IPS-NIHi11 (cell line): ENCODE measurements at regions not wholly inside any gene's neighbourhood (a gene's known extent, or its start where the extent isn't known, plus 50 kb on each side); places are given as distances from the start of the nearest gene placed in this dataset.

Experiments used
- DNase-seq: peaks from one replicate; pipeline ENCODE4 v3.0.0; 2012; ENCODE audit warnings: mixed read lengths, low spot score

DNA sequence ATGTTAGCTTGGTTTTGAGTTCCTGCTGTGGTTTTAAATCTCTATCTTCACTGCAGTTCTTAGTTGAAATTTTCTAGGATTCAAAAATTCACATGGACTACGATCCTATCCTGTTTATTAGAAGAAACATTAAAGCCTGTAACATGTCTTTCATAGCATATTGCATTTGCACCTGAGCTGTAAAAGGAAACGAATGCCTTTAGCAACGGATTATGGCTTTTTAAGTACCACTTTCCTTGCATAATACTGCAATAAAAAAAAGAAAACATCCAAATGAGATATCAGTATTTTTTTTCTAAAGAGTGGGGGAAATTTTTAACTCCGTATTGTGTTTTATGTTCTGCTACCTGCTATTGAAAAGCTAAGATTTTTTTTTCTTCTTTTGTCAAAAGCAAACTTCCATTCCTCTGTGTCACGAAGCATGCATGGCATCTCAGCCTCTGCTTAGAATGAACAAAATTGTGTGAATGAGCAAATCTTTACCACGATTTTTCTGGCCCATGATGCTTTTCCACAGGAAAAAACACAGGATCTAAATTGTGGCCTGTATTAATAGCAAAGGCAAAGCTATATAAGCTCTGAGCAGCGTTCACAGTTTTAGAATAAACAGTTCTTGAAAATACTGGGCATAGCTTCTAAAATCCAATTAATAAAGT is 110.0 kb upstream of the CDIN1 start:
- DNase-seq = no peak

DNA sequence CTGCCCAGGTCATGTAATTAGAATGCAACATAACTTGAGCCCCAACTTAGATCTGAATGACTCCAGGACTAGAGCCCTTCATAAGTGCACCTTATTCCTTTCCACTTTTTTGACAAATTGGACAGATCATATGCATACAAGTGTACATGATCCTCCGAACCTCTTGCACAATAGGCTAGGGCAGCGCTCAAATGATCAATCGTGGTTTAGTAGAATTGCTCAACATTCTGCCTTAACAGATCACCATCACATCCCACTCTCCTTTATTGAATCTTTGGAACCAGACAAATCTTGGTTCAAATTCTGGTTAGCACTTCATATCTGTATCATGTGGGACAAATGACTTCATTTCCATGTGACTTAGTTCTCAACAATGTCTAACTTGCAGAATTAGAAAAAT is 106.8 kb upstream of the CDIN1 start:
- DNase-seq = no peak

DNA sequence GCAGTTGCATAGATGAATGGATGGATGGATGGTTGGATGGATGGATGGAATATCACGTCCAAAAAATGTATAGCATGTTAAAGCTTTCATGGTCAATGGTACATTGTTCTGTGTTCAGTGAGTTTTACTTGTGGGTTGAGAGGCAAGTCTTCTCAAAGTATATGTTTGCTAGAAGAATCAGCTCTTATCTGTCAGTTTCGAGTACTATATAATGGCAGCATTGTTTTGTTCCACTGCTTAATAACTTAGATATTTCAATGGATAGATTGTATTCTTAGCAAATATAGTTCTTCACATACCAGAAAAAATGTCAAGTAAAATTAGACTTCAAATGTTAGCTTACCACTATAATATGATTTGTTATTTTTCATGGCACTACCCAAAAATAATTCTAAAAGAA is 100.9 kb upstream of the CDIN1 start:
- DNase-seq = no peak

DNA sequence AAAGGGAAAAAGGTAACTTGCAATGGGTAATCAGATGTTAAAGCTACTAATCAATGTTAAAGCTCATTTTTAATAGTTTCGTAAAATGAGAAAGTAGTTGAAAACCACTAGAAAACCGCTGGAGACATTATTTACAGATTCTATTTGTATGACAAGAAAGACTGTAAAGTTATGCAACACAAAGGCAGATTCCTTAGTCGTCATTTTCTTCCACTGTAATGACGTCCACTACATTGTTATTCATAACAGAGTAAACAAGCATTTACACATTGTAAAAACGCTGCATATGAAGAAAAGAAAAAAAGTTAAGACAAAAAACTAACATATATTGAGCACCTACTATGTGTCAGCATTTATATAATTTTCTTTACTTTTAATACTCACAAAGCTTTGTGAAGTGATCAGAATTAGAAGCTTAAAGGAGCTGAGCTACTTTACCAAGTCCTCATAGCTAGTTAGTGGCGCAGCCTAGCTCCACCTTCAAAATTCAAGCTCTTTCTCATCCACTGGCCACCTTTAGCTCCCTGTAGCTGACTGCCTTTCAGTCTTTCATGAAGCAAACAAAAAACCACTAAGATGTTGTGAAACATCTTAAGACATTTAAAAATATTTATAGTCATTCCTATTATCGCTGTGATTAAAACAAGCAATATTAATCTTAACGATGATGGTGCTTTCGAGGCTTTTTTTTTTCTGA is 100.1 kb upstream of the CDIN1 start:
- peak; percentile 9 for DNase-seq

DNA sequence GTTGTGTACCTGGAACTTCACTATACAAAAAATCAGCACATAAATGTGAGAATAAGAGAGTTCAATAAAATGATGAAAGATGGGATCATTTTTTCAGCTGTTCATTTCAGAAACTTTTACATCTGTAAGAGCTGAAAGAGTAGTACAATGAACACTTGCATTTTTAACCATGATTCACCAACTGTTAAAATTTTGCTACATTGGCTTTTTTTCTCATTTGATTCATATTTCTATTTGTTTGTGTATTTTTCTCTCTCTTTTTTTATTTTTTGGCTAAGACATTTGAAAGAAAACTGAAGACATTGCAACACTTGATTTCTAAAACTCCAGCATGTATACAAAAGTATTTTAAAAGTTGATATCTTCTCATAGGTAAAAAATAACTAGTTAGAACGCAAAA is 98.3 kb upstream of the CDIN1 start:
- no peak for DNase-seq

DNA sequence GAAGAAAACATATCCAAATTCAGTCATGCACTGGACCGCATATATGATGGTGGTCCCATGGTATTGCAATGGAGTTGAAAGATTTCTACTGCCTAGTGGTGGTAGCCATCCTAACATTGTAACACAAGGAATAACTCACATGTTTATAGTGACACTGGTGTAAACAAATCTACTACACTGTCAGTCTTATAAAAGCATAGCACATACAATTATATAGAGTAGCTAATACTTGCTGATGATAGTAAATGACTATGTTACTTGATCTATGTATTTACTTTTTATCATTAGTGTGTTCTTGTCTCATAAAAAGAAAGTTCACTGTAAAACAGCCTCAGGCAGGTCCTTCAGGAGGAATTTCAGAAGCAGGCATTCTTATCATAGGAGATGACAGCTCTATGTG is 96.0 kb upstream of the CDIN1 start:
- no peak for DNase-seq

DNA sequence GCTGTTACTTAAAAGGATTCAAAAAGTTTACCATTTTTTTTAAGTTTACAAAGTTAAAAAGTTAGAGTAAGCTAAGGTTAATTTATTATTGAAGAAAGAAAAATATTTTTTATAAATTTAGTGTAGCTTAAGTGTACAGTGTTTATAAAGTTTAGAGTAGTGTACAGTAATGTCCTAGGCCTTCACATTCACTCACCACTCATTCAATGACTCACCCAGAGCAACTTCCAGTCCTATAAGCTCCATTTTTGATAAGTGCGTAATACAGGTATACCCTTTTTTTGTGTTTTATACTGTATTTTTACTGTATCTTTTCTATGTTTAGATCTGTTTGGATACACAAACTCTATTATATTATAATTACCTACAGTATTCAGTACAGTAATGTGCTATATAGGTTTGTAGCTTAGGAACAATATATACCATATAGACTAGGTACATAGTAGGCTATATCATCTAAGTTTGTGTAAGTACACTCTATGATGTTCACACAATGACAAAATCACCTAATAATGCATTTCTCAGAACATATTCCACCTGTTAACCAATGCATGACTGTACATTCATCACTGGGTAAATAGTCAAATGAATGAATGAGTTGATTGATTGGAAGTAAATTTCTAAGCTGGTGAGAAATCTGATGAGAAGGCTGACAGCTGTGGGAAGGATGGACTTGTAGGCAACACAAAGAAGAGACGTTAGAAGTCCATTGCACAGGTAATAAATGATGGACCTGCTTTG is 95.2 kb upstream of the CDIN1 start:
- DNase-seq = no peak

DNA sequence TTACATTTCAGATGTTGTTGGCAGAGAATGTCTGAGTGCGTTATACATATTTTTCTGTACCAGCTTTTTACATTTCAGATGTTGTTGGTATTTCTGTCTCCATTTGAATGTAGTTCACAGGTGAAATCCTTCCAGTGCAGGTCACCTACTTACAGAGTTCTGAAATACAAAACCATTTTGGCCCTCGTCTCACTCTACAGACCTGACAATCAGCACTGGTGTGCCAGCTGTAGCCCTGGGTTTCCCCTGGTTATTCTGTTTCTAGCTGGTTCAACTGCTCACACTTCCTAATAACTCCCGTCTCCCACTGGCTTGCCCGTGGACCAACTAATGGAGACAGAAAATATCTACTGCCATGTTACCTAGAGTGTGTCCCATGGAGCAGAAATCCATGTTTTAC is 87.5 kb upstream of the CDIN1 start:
- DNase-seq = no peak

DNA sequence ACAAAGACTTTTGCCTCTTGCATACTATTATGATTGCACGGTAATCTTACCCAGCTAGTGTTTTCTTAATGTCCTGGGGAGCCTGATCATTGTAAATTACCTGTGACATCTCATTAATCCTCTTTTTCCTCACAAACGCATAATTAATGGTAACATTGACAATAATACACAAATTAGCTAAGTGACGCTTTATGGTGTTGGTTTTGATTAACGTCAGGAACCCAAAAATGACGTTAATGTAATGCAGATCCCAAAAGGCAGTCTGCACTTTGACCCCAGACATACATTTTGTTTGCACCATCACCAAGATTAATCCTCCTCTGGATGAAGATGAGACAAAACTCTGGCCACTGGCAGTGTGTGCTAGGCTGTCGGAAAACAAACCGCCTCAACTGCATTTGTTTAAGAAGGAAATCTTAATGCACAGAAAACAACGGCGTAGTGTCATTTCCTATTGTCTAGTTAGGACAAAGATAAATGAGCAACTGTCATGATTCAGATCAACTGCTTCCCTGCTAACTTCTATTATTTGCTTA is 83.9 kb upstream of the CDIN1 start:
- DNase-seq = no peak

DNA sequence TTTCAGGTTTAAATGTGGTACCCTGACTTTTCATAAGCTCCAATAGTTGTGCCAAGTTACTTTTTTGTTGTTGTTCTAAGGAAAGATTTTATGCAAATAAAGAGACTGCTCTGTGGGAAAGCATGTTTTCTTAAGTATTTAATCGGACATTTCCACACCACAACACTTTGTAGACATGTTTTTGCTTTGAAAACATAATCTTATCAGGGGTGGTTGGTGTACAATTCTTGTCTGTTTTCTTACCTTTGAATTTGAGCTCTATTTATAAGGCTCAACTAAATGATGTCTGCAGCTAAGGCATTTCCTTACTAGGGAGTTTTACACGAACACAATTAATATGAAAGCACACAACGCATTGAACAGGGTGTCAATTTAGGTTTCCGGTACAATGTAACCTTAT is 81.5 kb upstream of the CDIN1 start:
- no peak for DNase-seq

DNA sequence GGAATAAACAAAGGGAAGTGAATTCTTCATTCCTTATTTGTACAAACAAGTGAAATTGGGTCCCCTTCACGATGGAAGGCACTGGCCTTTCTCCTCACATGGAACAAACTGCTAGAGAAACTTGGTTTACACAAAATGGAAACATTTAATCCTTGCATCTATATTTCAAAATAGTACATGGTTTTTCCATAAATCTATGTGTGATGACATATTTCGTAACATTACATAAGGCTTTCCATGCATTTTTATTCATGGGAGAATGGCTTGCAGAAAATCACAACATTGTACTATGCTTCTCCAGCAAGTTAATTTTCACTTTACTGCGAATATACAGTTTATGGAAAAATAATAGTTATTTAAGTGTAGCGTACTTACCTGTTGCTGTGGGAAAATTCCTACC is 81.0 kb upstream of the CDIN1 start:
- no peak for DNase-seq

DNA sequence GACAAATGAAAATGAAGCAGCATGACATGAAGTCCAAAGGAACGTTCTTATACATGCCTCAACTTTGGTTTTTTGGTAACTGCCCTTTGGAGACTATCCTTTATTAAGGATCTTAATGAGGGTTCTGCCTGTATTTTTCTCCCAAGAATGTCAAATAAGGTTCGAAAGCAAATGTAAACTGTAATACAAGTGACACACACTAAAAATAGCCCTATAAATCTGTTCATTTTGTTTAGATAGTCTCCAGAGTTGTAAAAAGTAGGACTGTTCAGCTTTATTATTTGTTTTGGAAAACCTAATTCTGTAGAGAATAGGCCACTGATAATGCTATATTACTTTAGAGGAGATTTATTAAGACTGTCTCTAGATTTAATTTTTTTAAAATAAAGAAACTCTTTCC is 80.5 kb upstream of the CDIN1 start:
- no peak for DNase-seq

DNA sequence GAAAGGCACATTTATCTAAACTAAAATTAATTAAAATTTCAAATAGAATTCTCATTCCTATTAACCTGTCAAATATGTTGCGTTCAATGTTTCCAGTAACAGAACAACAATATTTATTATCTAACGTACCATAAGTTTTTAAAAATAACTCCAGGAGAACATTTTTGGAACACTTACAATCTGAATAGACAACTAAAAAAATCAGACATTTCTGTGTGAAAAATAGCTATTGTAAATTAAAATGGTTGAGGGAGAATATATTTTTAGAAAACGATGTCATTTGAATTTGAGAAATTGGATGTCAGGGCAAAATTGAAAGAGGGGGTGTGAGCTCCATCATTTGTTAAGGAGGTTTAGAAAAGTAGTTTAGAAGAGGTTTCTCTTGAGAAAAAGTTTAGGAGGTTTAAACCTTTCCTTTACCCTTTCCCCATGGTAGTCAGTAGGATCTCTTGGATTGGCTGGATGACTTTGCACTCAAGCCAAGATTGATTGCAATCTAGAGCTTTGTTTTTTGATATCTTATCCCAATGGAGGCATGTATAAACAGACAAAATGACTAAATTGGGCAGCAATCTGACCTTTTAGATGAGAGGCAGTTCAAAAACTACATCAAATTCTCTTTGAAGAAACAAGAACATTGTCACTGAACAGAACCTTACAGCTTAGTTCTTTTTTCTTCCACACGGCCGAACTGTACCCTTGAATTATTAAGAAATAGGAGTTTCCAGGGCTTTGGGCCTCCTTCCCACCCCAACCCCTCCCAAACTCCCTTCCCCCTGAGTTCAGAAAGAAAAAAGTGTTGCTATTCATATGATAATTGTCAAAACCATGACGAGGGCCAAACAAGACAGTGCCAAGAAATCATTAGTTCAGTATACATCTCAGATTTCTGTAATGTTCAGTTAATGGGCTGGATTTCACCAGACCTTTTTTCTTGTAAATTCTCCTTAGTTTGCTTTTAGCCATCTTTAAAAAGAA is 79.7 kb upstream of the CDIN1 start:
- DNase-seq = no peak

DNA sequence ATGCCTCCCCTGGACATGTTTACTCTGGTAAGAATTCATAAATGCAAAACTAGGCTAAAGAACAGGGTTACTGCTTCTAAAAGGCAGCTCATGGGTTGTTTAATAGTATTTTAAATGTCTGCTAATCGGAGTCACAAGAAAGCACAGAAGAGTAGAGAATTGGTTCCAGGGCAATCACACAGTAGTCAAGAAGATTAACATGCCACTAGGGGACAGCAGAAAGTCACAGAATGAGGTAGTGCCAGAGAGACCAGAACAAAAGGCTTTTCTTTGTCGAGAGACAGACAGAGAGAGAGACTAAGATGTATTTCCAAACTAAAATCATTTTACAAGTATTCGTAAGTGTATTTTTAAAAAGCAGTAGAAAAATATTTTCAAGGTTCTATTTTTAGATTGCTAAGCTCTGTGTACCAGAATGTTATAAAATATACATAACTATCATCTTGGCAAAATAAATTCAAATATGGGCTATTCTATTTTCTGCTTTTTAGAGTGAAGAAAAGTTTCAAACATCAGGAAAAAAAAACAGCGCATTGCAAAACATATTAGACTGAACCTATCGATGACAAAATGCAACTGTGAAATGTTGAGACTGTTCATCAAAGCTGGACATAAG is 78.3 kb upstream of the CDIN1 start:
- peak; percentile 44 for DNase-seq

DNA sequence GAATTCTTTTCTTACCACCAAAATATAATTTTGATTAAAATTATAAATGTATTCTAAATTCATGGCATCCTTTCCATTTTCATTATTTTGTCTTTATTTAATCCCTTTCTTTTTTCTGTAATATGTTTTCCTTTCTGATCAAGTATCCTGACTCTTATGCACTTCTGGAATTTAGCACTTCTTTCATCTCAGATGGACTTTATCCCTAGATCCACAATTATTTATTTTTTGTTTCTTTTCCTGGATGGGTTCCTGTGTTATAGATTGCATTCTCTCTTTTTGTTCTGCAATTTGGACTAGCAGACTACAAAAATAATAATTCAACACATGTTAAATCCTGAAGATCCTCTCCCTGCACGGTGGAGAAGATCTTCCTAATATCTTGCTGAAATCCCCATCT is 76.9 kb upstream of the CDIN1 start:
- DNase-seq = no peak

DNA sequence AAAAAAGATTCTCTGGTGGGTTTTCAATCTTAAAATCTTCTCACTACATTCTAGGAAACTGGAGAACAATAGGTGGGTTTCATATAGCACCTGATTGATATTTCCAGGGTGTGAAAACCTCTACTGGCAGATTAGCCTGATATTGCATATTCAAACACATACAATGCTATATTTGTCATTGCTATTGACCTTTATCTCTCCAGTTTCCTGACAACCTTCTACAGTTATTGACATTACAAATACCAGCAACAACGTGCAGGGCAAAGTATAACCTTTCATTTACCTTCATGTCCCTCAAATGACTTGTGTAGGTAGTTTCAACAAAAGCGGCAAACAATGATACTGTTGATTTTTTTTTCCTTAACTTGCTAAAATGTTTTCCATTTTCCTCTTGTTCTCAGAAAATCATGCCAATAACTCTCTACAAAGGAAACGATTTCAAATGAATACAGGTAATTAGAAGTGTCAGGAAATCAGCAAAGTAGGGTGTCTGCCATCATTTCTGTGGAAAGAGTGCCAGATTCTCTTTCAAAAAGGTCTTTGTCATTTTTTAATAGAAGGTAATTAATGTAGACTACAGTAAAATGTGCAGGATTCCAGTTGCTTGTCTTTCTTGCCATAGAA is 72.6 kb upstream of the CDIN1 start:
- no peak for DNase-seq

DNA sequence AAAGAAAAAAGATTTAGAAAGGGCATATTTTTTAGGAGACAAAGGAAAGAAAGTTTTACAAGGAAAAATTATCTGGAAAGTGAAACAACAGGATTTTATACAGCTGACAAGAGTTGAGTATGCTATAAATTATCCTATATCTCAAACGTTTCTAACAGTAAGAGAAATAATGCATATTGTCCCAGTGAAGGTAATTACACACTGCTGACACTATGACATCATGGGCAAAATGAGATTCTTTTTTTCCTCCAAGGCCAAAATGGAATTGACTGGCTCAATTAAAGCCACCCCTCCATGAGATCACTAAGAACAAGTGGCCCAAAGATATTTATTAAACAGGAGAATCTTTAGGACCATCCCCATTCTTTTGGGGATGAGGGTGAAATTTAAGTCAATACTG is 72.0 kb upstream of the CDIN1 start:
- DNase-seq = no peak

DNA sequence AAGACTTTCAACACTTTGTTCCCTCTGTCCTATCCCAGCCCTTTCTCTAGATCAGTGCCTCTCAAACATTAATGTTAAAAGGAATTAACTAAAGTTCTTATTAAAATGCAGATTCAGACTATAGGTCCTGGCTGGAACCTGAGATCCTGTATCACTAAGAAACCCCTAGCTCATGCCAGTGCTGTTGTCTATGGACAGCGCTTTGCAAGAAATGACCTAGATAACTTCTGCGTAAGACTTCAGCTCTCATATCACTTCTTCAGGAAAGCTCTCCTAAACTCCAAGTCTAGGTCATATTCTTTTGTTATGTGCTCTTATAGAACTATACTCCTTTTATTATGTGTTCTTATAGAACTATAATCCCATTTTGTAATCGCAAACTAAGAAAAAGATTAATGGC is 67.8 kb upstream of the CDIN1 start:
- no peak for DNase-seq

DNA sequence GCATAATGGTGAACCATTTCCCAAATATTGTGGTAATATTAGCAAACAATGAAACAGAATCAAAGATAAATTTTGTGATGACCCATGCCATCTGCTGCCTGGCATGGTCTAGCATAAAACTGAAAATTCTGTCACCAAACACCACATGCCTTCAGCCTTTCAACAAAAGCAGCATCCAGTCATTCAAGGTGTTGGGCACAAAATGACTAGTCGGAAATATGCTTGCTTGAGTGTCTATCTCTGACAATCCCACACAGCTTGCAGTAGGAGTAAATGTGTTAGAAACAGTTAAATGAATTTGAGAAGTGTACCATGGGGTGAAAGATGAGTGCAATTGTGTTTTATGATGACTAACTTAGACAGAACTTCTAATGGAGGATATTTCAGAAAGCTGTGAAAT is 61.7 kb upstream of the CDIN1 start:
- DNase-seq = no peak

DNA sequence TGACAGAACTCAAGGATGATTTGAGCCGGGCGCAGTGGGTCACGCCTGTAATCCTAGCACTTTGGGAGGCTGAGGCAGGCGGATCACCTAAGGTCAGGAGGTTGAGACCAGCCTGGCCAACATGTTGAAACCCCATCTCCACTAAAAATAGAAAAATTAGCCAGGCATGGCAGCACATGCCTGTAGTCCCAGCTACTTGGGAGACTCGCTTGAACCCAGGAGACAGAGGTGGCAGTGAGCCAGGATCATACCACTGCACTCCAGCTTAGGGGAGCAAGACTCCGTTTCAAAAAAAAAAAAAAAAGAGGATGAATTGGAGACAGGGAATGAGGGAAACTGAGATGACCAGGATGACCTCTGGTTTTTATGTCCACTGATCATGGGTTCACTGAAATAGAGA is 60.4 kb upstream of the CDIN1 start:
- no peak for DNase-seq

DNA sequence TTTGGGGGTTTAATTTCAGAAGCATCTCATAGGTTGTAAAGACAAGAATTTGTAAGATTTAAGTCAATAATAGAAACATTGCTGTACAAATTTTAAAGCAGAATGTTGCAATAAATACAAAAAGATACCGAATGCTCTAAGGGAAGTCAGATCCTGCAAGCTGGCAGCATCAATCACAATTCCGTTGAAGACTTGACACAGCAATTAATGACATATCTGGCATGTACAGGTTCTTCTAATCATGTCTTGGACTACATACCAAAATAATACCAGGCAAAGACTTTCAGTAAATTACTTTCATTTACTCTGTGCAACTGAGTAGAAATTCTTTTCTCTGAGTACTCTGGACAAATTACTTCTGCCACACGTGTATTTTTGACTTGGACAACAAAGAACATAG is 54.0 kb upstream of the CDIN1 start:
- no peak for DNase-seq
